PC-9 (cell line): ENCODE measurements at regions not wholly inside any gene's neighbourhood (a gene's known extent, or its start where the extent isn't known, plus 50 kb on each side); places are given as distances from the start of the nearest gene placed in this dataset.

Experiments used
- BruUV-seq: library from RNA; stranded (reverse); fragments of 400-500 nt; replicated peaks from 2 replicates; lab custom pipeline; 2021; lab: Mats Ljungman, UMichigan
- CTCF ChIA-PET: fragments of 300-600 bp; sonication (Branson Sonifier 250); formaldehyde crosslinking; loops from one replicate; lab custom pipeline; 2022; ENCODE audit warnings: antibody characterized with exemption; lab: Charles Lee
- POLR2A ChIA-PET: fragments of 300-600 bp; sonication (Branson Sonifier 250); formaldehyde crosslinking; loops from one replicate; lab custom pipeline; 2022; ENCODE audit warnings: antibody characterized with exemption; ENCODE audit not compliant: unreplicated experiment; lab: Charles Lee
- DNase-seq, 2 experiments: peaks; one replicate each; pipeline versions ENCODE4 v3.0.0 to v3.0.0-alpha.2; 2015 to 2022; ENCODE audit warnings: mixed read lengths in 1 of 2
- H2AFZ ChIP-seq: fragments of 200-600 bp; sonication (generic); 2 replicates; pipeline ENCODE4 v1.8.1; 2017; ENCODE audit warnings: antibody characterized with exemption
- H3F3A ChIP-seq: fragments of 200-600 bp; sonication (generic); 2 replicates; pipeline ENCODE4 v1.8.1; 2017; ENCODE audit warnings: antibody characterized with exemption, mild to moderate bottlenecking, low read depth; ENCODE audit not compliant: insufficient read depth
- H3K27ac ChIP-seq: fragments of 200-600 bp; sonication (generic); 2 replicates; pipeline ENCODE4 v1.6.1; 2016; ENCODE audit warnings: mixed run types
- H3K27me3 ChIP-seq: fragments of 200-600 bp; sonication (generic); 2 replicates; pipeline ENCODE4 v1.6.1; 2016; ENCODE audit warnings: low read depth, mixed run types; ENCODE audit not compliant: insufficient read depth
- H3K36me3 ChIP-seq: fragments of 200-600 bp; sonication (generic); 2 replicates; pipeline ENCODE4 v1.6.1; 2016; ENCODE audit warnings: low read depth, mixed run types
- H3K4me1 ChIP-seq: fragments of 200-600 bp; sonication (generic); replicated peaks from 2 replicates; pipeline ENCODE4 v1.6.1; 2016; ENCODE audit warnings: mixed run types; ENCODE audit not compliant: insufficient read depth
- H3K4me2 ChIP-seq: fragments of 200-600 bp; sonication (generic); 2 replicates; pipeline ENCODE4 v1.6.1; 2017; ENCODE audit warnings: mixed run types
- H3K4me3 ChIP-seq: fragments of 200-600 bp; sonication (generic); 2 replicates; pipeline ENCODE4 v1.6.1; 2016; ENCODE audit warnings: mixed run types
- H3K79me2 ChIP-seq: fragments of 200-600 bp; sonication (generic); 2 replicates; pipeline ENCODE4 v1.6.1; 2017; ENCODE audit warnings: low read depth, mixed run types
- H3K9me2 ChIP-seq: fragments of 200-600 bp; sonication (generic); 2 replicates; pipeline ENCODE4 v1.8.1; 2017; ENCODE audit warnings: mild to moderate bottlenecking; ENCODE audit not compliant: insufficient read depth
- H3K9me3 ChIP-seq: fragments of 200-600 bp; sonication (generic); 2 replicates; pipeline ENCODE4 v1.8.1; 2016; ENCODE audit warnings: low read depth; ENCODE audit not compliant: insufficient read depth
- H4K20me1 ChIP-seq: fragments of 200-600 bp; sonication (generic); 2 replicates; pipeline ENCODE4 v1.8.1; 2017; ENCODE audit not compliant: insufficient read depth
- EZH2 ChIP-seq: fragments of 200-600 bp; sonication (generic); IDR thresholded peaks from 2 replicates; pipeline ENCODE4 v1.8.0; 2017; ENCODE audit warnings: antibody characterized with exemption, low read depth
- intact Hi-C: fragments of 100-400 bp; cut with micrococcal nuclease; formaldehyde crosslinking; loops from one replicate; pipeline ENCODE4 v1.10.0; 2022; ENCODE audit not compliant: unreplicated experiment
- TF ChIP-seq, protein P1 (sequence below): fragments of 200-600 bp; sonication (generic); conservative IDR thresholded peaks from 2 replicates; pipeline ENCODE4 v1.6.1; 2017; ENCODE audit warnings: mixed run types, antibody characterized with exemption, mild to moderate bottlenecking, moderate library complexity

DNA sequence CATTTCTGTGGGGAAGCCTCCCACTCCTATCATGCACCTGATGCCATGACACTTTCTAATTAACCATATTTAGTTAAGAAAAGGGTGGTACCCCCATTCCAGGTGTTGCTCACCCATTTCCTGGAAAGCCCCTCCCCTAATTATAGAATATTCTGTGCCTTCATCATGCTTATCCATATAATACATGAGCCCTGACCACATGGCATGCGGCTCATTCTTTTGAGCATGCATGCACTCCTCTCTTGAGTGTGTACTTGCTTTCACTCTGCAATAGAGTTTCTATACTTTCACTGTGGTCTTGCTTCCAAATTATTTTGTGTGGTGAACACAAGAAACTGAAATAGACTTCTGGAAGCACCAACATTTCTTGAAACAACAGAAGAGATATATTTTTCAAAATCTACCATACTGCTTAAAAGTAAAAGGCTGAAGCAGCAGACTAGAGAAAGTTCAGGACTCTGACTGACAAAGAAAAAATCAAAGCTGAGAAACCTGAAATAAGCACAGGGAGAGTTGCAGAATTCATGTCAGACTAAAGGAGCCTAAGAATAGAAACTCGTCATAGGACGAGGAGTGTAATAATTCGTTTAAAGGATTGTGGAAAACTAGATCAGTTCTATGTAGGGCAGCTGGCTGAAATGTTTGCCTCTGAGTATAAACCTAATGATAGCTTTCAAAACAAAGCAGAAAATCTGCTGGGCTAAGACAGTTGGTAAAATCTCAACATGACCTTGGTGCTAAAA, 144.8 kb downstream of the KITLG start:
- Histone ChIP-seq H3K4me3 (no peak overlapping the region), H2AFZ (no peak overlapping the region), H3K27ac (no peak overlapping the region), H3F3A (no peaks in the 10 kb centered on the region), H3K79me2 (no peaks in the 10 kb centered on the region), H3K9me3 (no peaks in the 10 kb centered on the region; the same call in 1 of the 2 replicates), H3K9me2 (no peaks in the 10 kb centered on the region), H3K4me2 (no peak overlapping the region), H3K4me1 (no peaks in the 10 kb centered on the region), H3K27me3 (no peaks in the 10 kb centered on the region), H4K20me1 (no peaks in the 10 kb centered on the region), H3K36me3 (no peaks in the 10 kb centered on the region)
- intact Hi-C loops, result loop anchor here (10.0 kb wide), 1 partner anchor 559 kb away; no protein-coding TSS in a partner anchor
- ChIA-PET CTCF (no interaction called here), POLR2A (no interaction called here)
- no TSS peak for BruUV-seq
- no peak for DNase-seq
- TF ChIP-seq EZH2, result no peak
- TF ChIP-seq, protein P1, sequence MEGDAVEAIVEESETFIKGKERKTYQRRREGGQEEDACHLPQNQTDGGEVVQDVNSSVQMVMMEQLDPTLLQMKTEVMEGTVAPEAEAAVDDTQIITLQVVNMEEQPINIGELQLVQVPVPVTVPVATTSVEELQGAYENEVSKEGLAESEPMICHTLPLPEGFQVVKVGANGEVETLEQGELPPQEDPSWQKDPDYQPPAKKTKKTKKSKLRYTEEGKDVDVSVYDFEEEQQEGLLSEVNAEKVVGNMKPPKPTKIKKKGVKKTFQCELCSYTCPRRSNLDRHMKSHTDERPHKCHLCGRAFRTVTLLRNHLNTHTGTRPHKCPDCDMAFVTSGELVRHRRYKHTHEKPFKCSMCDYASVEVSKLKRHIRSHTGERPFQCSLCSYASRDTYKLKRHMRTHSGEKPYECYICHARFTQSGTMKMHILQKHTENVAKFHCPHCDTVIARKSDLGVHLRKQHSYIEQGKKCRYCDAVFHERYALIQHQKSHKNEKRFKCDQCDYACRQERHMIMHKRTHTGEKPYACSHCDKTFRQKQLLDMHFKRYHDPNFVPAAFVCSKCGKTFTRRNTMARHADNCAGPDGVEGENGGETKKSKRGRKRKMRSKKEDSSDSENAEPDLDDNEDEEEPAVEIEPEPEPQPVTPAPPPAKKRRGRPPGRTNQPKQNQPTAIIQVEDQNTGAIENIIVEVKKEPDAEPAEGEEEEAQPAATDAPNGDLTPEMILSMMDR, result no peak

DNA sequence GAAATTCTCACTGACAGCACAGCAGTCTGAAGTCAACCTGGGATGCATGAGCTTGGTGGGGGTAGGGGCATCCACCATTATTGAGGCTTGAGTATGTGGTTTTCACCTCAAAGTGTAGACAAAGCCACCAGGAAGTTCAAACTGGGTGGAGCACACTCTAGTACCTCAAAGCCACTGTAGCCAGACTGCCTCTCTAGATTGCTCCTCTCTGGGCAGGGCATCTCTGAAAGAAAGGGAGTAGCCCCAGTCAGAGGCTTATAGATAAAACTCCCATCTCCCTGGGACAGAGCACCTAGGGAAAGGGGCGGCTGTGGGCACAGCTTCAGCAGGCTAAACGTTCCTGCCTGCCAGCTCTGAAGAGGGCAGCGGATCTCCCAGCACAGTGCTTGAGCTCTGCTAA, 143.0 kb downstream of the KITLG start:
- Histone ChIP-seq H3K27me3 (no peaks in the 10 kb centered on the region), H3K4me1 (no peaks in the 10 kb centered on the region), H3K4me2 (no peak overlapping the region), H3K36me3 (no peaks in the 10 kb centered on the region), H3K4me3 (no peak overlapping the region), H4K20me1 (no peaks in the 10 kb centered on the region), H3K9me2 (no peaks in the 10 kb centered on the region), H3F3A (no peaks in the 10 kb centered on the region), H3K79me2 (no peaks in the 10 kb centered on the region), H3K27ac (no peak overlapping the region), H3K9me3 (no peaks in the 10 kb centered on the region; the same call in 1 of the 2 replicates), H2AFZ (no peak overlapping the region)
- BruUV-seq, result no TSS peak
- ChIA-PET POLR2A (no interaction called here), CTCF (no interaction called here)
- TF ChIP-seq, protein P1, result no peak
- TF ChIP-seq EZH2, result no peak
- no peak for DNase-seq
- intact Hi-C loops, result loop anchor here (10.0 kb wide), 1 partner anchor 558 kb away; no protein-coding TSS in a partner anchor
